Calu3 (cell line): ENCODE measurements at regions not wholly inside any gene's neighbourhood (a gene's known extent, or its start where the extent isn't known, plus 50 kb on each side); places are given as distances from the start of the nearest gene placed in this dataset.

Experiments
- BruUV-seq: library from RNA; stranded (reverse); fragments of 400-500 nt; replicated peaks from 2 replicates; lab custom pipeline; 2021; lab: Mats Ljungman, UMichigan
- CTCF ChIA-PET: fragments of 300-600 bp; sonication (Branson Sonifier 250); formaldehyde crosslinking; loops from one replicate; lab custom pipeline; 2022; ENCODE audit warnings: antibody characterized with exemption; lab: Charles Lee
- DNase-seq: peaks from one replicate; pipeline ENCODE4 v3.0.0; 2022
- H3K27ac Mint-ChIP-seq: one replicate; pipeline ENCODE4 v1.8.0; 2022; ENCODE audit warnings: mixed read lengths; ENCODE audit not compliant: unreplicated experiment
- H3K27me3 Mint-ChIP-seq: one replicate; pipeline ENCODE4 v1.8.0; 2022; ENCODE audit warnings: mixed read lengths; ENCODE audit not compliant: unreplicated experiment
- H3K36me3 Mint-ChIP-seq: one replicate; pipeline ENCODE4 v1.8.0; 2022; ENCODE audit warnings: mild to moderate bottlenecking, moderate library complexity, mixed read lengths; ENCODE audit not compliant: insufficient read depth, unreplicated experiment
- H3K4me1 Mint-ChIP-seq: one replicate; pipeline ENCODE4 v1.8.0; 2022; ENCODE audit warnings: mild to moderate bottlenecking, low read depth, mixed read lengths; ENCODE audit not compliant: unreplicated experiment
- H3K4me3 Mint-ChIP-seq: one replicate; pipeline ENCODE4 v1.8.0; 2022; ENCODE audit warnings: mild to moderate bottlenecking, low read depth, moderate library complexity, mixed read lengths; ENCODE audit not compliant: unreplicated experiment
- H3K9me3 Mint-ChIP-seq: one replicate; pipeline ENCODE4 v1.8.0; 2022; ENCODE audit warnings: low read depth, mixed read lengths; ENCODE audit not compliant: unreplicated experiment
- CTCF ChIP-seq: fragments of 200-600 bp; IDR thresholded peaks from one replicate; pipeline ENCODE4 v1.8.0; 2022; ENCODE audit warnings: antibody characterized with exemption; ENCODE audit not compliant: unreplicated experiment
- intact Hi-C: fragments of 100-400 bp; cut with micrococcal nuclease; formaldehyde crosslinking; loops from one replicate; pipeline ENCODE4 v1.10.0; 2022; ENCODE audit not compliant: unreplicated experiment

- no peak for TF ChIP-seq CTCF
- no peak for DNase-seq
- peaks cover 3% of the 10 kb centered on the region for H3K9me3 Mint-ChIP-seq
- H3K27me3 Mint-ChIP-seq, result no peaks in the 10 kb centered on the region
- peaks cover 10% of the 10 kb centered on the region for H3K36me3 Mint-ChIP-seq
- no peak overlapping the region for H3K4me3 Mint-ChIP-seq
- BruUV-seq, result no TSS peak
- peaks cover 2% of the 10 kb centered on the region for H3K4me1 Mint-ChIP-seq
- CTCF ChIA-PET, result no interaction called here
- H3K27ac Mint-ChIP-seq, result no peak overlapping the region
- intact Hi-C loops, result no loop called here
These were observed 152.8 kb downstream of the B3GNT2 start for GRCh38 chr2:62348700-62349099.

- no peak overlapping the region for H3K27ac Mint-ChIP-seq
- H3K4me1 Mint-ChIP-seq, result peaks cover 12% of the 10 kb centered on the region
- no peak overlapping the region for H3K4me3 Mint-ChIP-seq
- BruUV-seq, result no TSS peak
- CTCF ChIA-PET, result no interaction called here
- TF ChIP-seq CTCF, result no peak
- H3K36me3 Mint-ChIP-seq, result peaks cover 10% of the 10 kb centered on the region
- H3K27me3 Mint-ChIP-seq, result no peaks in the 10 kb centered on the region
- peaks cover 3% of the 10 kb centered on the region for H3K9me3 Mint-ChIP-seq
- DNase-seq, result no peak
- intact Hi-C loops, result no loop called here
These were observed 151.8 kb downstream of the B3GNT2 start for GRCh38 chr2:62347563-62348270.

GRCh38 chr2:62344472-62344871 is 148.6 kb downstream of the B3GNT2 start:
- no peaks in the 10 kb centered on the region for H3K27me3 Mint-ChIP-seq
- DNase-seq, result peak; percentile 36
- H3K9me3 Mint-ChIP-seq, result no peaks in the 10 kb centered on the region
- CTCF ChIA-PET, result no interaction called here
- TF ChIP-seq CTCF, result no peak
- peaks cover 24% of the 10 kb centered on the region for H3K4me1 Mint-ChIP-seq
- peak overlapping the region; percentile 69 for H3K27ac Mint-ChIP-seq
- BruUV-seq, result no TSS peak
- H3K4me3 Mint-ChIP-seq, result no peak overlapping the region
- H3K36me3 Mint-ChIP-seq, result peaks cover 10% of the 10 kb centered on the region
- intact Hi-C loops, result loop anchor here (2.0 to 5.0 kb wide), 2 partner anchors 40 to 147 kb away; partner anchors contain the start of gene B3GNT2

GRCh38 chr2:62343636-62344337 is 147.9 kb downstream of the B3GNT2 start:
- H3K4me1 Mint-ChIP-seq, result peaks cover 24% of the 10 kb centered on the region
- BruUV-seq, result no TSS peak
- H3K27ac Mint-ChIP-seq, result peak overlapping the region; percentile 69
- peak; percentile 17 for DNase-seq
- no peak for TF ChIP-seq CTCF
- no peaks in the 10 kb centered on the region for H3K9me3 Mint-ChIP-seq
- H3K4me3 Mint-ChIP-seq, result no peak overlapping the region
- intact Hi-C loops, result loop anchor here (2.0 to 5.0 kb wide), 2 partner anchors 39 to 146 kb away; partner anchors contain the start of gene B3GNT2
- CTCF ChIA-PET, result no interaction called here
- H3K36me3 Mint-ChIP-seq, result peaks cover 10% of the 10 kb centered on the region
- no peaks in the 10 kb centered on the region for H3K27me3 Mint-ChIP-seq
